ENCODE measurements at regions not wholly inside any gene's neighbourhood (a gene's known extent, or its start where the extent isn't known, plus 50 kb on each side); places are given as distances from the start of the nearest gene placed in this dataset.
"Not testable (repeated sequence)": the region's sequence is repeated elsewhere in the genome, so short reads cannot be mapped to it uniquely, and the experiment has no call there.

GRCh38 chr2:100702438-100703109 is 117.4 kb upstream of the NPAS2 start:
- DNase-seq (ENCODE audit: extremely low read depth in 1 of 2, low read depth in 1 of 2), result no peak

DNA sequence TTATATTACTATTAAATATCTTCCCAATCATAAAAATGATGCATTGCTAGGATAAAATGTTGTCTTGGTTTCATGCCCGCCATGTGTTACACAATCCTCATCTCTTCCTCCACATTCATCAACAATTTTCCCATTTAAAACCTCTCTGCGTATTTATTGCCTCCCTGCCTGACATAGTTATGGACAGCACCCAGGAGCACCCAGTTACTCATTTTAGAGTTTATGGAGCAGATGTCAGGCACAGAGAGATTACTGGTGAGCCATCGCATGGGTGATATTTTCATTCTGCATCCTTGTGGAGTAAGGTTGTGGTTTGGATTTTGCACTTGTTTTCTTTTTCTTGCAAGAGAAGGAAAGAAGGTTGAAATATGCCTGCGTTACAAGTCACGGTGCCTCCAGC is 116.7 kb upstream of the NPAS2 start:
- no peak for DNase-seq (ENCODE audit: extremely low read depth in 1 of 2, low read depth in 1 of 2)

DNA sequence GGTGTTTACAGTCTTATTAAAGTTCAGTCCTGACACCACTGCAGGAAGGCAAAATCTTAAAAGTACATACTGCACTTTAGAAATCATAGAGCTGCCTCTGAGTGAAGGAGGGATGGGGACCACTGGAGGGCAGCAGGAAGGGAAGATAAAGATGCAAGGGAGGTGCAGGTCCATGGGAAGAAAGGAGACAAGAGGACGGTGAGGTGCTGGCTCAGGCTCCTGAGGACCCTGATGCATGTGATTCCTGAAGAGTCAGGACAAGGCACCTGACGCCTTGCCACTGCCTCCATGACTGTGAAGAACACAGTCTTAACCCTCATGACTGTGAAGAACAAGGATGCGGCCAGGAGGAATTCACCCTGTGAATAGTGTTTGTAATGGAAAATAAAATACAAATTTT is 116.2 kb upstream of the NPAS2 start:
- DNase-seq (ENCODE audit: extremely low read depth in 1 of 2, low read depth in 1 of 2), result no peak

DNA sequence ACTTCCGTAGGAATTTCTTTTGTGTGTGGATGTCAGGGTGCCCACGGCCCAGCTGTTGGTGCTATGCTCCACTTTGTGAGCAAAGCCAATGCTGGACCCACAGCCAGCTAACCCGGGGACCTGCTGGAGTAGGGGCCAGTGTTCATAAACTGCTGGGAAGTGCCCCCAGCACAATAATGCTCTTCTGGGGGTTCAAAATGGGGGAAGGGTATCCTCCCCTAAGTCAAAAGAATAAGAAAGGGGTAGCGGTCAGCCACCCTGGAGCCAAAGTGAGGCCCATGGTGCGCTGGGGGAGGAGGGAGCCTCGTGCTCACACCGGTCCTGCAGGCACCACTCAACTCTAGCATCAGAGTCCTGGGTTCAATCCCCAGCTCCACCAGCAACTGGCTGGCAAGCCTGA is 115.8 kb upstream of the NPAS2 start:
- no peak for DNase-seq (ENCODE audit: extremely low read depth in 1 of 2, low read depth in 1 of 2)

DNA sequence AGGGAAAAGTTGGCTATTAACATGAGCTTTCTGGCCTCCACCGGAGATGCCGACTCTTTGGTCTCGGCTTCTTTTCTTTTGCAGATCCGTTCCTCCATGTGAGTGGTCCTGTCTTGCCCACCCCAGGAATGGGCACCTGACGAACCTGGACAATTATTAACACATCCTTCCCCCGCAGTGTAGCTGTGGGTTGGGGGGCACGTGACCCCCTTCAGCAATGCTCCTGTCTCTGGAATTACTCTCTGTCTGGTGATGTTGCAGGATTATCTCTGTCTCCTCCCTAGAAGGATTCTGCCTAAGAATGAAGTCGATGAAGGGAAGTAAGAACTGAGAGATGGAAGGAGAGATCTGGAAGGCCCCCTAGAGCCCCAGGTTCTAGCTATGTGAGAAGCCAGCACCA is 115.2 kb upstream of the NPAS2 start:
- DNase-seq (ENCODE audit: extremely low read depth in 1 of 2, low read depth in 1 of 2), result no peak

GRCh38 chr2:100707016-100707947 is 112.7 kb upstream of the NPAS2 start:
- no peak for DNase-seq (ENCODE audit: extremely low read depth in 1 of 2, low read depth in 1 of 2)

GRCh38 chr2:100708333-100708732 is 111.6 kb upstream of the NPAS2 start:
- DNase-seq (ENCODE audit: extremely low read depth in 1 of 2, low read depth in 1 of 2), result no peak

DNA sequence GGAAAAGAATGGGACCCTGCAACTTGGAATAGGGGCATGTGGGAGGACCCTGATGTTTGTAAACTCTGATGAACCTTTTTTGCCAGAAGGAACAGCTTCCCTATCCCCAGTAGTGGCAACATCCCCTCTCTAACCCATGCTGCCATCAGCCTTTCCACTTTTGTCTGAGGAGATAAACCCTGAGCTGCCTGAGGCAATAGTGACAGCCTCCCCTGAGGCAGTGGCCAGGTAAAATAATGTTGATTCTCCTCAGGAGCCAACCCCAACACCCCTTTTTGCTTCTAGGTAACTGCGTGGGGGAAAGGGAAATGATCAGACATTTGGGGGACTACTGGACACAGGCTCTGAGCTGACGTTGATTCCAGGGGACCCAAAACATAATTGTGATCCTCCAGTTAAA is 106.8 kb upstream of the NPAS2 start:
- DNase-seq (ENCODE audit: extremely low read depth in 1 of 2, low read depth in 1 of 2), result no peak

- not testable (repeated sequence) for DNase-seq (ENCODE audit: extremely low read depth in 1 of 2, low read depth in 1 of 2)
Measured at GRCh38 chr2:100714396-100715010, 105.4 kb upstream of the NPAS2 start.

DNA sequence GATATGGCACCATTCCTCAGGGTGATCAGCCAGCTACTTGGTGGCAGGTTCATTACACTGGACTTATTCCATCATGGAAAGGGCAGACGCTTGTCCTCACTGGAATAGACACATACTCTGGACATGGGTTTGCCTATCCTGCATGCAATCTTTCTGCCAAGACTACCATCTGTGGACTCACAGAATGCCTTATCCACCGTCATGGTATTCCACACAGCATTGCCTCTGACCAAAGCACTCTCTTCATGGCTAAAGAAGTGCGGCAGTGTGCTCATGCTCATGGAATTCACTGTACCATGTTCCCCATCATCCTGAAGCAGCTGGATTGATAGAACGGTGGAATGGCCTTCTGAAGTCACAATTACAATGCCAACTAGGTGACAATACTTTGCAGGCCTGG is 104.1 kb upstream of the NPAS2 start:
- not testable (repeated sequence) for DNase-seq (ENCODE audit: extremely low read depth in 1 of 2, low read depth in 1 of 2)

- DNase-seq (ENCODE audit: extremely low read depth in 1 of 2, low read depth in 1 of 2), result no peak
Measured at GRCh38 chr2:100716581-100716980, 103.4 kb upstream of the NPAS2 start.

GRCh38 chr2:100718065-100718629 is 101.8 kb upstream of the NPAS2 start:
- no peak for DNase-seq (ENCODE audit: extremely low read depth in 1 of 2, low read depth in 1 of 2)

- DNase-seq (ENCODE audit: extremely low read depth in 1 of 2, low read depth in 1 of 2), result no peak
Measured at GRCh38 chr2:100720445-100720844, 99.5 kb upstream of the NPAS2 start.

DNA sequence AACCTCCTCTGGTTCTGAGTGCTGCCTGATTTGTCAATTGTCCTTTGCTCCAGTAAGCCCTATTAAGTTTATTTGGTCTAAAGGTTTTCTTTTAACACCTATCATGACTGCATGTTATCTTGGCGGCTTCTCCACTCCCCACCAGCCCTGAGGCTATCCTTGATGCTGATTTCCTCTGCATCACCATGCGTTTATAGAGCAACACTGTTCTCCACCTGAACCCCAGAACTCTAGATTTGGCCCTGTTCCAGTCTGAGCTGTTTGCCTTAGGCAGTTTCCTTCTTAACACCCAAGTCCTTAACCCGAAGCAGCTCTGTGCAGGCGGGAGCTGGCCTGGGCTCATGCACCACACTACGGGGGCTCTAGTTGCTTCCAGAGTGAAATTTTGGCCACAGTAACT is 98.2 kb upstream of the NPAS2 start:
- no peak for DNase-seq (ENCODE audit: extremely low read depth in 1 of 2, low read depth in 1 of 2)

GRCh38 chr2:100722125-100722524 is 97.8 kb upstream of the NPAS2 start:
- no peak for DNase-seq (ENCODE audit: extremely low read depth in 1 of 2, low read depth in 1 of 2)

DNA sequence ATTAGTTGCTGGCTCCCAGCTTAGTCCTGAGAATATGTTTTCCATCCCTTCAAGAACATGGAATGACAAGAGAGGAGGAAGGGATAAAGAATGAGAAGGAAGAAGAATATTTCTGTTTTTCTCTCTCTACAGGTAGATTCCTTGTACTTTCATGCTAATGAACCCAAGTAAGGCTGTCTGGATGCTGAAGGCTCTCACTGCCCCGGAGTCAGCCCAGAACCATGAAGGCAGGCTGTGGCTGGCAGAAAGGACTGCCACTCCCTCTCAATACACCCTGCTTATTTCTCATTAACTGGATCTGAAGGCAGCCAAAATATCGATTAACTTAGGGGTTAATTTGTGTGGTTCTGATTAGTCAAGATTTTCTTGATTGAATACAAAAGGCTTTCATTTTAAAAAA is 93.1 kb upstream of the NPAS2 start:
- no peak for DNase-seq (ENCODE audit: extremely low read depth in 1 of 2, low read depth in 1 of 2)

DNA sequence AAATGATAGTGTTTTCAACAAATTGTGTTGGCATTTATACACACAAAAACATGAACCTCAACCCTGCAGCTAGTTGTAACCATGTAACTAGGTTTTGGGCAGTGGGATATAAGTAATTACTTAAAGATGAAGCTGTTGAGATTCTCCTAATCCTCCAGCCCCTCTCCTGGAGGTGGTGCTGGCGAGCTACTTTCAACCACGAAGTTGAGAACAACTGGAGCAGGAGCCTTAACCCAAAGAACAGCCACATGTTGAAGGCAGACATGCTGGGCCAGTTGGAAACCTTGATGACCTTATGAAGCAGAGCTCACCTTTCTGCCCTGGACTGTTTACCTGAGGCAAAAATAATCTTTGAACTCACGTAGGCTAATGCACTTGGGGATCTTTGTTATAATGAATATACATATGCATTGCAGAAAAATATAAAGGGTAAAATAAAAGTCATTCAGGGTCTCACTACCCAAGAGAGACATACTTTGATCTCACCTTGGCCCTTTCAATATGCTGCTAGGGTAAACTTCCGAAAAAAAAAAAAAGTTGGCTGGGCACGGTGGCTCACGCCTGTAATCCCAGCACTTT is 89.6 kb upstream of the NPAS2 start:
- peak in 1 of 2 donors; percentile 23 for DNase-seq (ENCODE audit: extremely low read depth in 1 of 2, low read depth in 1 of 2)

DNA sequence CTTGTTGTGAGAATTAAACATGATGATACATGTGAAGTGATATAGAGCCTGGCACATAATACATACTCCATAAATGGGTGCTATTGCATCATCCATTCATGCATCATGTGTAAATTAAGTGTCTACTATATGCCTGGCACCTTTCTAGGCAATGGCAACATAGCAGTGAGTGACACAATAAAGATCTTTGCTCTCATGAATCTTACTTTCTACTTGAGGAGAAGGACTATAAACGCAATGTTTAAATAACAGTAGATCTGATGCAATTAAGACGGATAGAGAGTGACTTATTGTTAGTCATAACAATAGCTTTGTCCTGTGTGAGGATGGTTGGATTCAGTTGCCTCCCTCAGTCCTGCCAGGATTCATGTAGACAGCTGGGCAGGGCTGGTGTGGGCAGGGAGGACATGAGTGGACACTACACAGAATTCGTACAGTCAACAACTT is 88.4 kb upstream of the NPAS2 start:
- no peak for DNase-seq (ENCODE audit: extremely low read depth in 1 of 2, low read depth in 1 of 2)

GRCh38 chr2:100733391-100734187 is 86.3 kb upstream of the NPAS2 start:
- DNase-seq (ENCODE audit: extremely low read depth in 1 of 2, low read depth in 1 of 2), result no peak
